22Rv1 (cell line): ENCODE measurements at regions not wholly inside any gene's neighbourhood (a gene's known extent, or its start where the extent isn't known, plus 50 kb on each side); places are given as distances from the start of the nearest gene placed in this dataset.

Experiments
- H3K27ac ChIP-seq: fragments of 450-650 bp; 2 replicates; pipeline ENCODE4 v1.5.1; 2017
- ZFX ChIP-seq: fragments of 450-650 bp; IDR thresholded peaks from 2 replicates; pipeline ENCODE4 v1.6.1; 2017; ENCODE audit warnings: antibody characterized with exemption, borderline replicate concordance
- TF ChIP-seq, protein P1 (sequence below): fragments of 450-650 bp; IDR thresholded peaks from 2 replicates; pipeline ENCODE4 v1.5.1; 2017; ENCODE audit warnings: mild to moderate bottlenecking

DNA sequence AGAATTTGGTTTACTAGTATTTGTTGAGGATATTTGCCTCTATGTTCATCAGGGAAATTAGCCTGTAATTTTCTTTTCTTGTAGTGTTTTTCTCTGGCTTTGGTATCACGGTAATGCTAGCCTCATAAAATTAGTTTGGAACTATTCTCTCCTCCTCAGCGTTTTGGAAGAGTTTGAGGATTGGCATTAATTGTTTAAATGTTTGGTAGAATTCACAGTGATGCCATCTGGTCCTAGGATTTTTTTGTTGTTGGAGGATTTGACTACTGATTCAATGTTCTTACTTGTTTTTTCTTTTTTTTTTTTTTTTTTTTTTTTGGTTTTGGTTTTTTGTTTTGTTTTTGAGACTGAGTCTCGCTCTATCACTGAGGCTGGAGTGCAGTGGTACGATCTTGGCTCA lies 156.2 kb upstream of the BTBD3 start:
- no peak for TF ChIP-seq ZFX
- TF ChIP-seq, protein P1, sequence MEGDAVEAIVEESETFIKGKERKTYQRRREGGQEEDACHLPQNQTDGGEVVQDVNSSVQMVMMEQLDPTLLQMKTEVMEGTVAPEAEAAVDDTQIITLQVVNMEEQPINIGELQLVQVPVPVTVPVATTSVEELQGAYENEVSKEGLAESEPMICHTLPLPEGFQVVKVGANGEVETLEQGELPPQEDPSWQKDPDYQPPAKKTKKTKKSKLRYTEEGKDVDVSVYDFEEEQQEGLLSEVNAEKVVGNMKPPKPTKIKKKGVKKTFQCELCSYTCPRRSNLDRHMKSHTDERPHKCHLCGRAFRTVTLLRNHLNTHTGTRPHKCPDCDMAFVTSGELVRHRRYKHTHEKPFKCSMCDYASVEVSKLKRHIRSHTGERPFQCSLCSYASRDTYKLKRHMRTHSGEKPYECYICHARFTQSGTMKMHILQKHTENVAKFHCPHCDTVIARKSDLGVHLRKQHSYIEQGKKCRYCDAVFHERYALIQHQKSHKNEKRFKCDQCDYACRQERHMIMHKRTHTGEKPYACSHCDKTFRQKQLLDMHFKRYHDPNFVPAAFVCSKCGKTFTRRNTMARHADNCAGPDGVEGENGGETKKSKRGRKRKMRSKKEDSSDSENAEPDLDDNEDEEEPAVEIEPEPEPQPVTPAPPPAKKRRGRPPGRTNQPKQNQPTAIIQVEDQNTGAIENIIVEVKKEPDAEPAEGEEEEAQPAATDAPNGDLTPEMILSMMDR, result no peak
- no peak overlapping the region for H3K27ac ChIP-seq

DNA sequence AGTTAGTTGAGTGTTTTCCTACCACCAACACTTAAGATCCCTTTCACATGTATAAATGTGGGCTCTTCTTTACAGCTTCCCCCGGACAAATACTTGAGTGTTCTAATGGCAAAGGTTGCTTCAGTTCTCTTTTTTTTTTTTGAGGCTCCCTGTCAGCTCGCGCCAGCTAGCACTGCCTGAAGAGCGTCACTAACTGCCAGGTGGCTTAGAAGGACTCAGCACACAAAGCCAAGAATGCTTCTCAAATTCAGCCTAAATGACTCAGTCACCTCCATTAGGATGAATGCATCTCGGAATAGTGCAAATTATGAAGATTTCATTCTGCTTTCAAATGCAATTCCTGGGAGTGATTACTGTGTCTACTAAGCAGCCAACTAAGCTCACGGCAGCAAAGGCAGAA lies 150.7 kb upstream of the BTBD3 start:
- TF ChIP-seq, protein P1, result no peak
- TF ChIP-seq ZFX, result no peak
- no peak overlapping the region for H3K27ac ChIP-seq

DNA sequence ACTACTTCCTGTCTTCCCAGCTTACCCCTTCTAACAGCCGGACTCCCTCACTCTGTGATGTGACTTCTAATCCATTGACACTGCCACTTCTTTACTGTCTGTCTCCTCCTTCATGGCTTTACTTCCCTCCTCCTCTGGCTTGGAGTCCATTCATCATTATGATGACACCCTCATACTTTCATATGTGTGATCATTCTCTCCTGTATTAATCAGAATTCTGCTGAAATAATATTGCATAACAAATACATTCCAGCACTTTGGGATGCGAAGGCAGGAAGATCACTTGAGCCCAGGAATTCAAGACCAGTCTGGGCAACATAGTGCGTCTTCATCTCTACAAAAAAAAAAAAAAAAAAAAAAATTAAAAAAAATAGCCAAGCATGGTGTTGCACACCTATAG lies 147.9 kb upstream of the BTBD3 start:
- H3K27ac ChIP-seq, result no peak overlapping the region
- no peak for TF ChIP-seq ZFX
- TF ChIP-seq, protein P1, result no peak

DNA sequence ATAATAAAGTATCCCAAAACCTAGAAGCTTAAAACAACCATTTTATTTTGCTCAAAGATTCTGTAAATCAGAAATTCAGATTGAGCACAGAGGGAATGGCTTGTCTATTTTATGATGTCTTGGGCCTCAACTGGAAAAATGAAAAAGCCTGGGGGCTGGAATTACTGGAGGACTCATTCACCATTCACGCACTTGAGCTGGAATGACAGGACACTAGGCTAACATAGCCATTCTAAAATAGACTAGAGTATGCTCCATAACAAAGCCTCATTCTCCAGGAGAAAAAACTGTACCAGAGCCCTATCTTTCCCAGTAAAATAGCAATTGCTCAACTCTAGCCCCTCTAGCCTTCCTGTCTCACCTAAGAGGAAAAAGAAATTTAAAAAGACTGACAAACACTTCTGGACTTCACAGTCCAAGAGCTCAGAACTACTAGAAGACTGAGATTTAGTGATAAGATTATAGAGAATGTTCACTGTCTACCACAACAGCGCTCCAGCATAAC lies 145.4 kb upstream of the BTBD3 start:
- TF ChIP-seq ZFX, result no peak
- TF ChIP-seq, protein P1, result no peak
- H3K27ac ChIP-seq, result no peak overlapping the region

DNA sequence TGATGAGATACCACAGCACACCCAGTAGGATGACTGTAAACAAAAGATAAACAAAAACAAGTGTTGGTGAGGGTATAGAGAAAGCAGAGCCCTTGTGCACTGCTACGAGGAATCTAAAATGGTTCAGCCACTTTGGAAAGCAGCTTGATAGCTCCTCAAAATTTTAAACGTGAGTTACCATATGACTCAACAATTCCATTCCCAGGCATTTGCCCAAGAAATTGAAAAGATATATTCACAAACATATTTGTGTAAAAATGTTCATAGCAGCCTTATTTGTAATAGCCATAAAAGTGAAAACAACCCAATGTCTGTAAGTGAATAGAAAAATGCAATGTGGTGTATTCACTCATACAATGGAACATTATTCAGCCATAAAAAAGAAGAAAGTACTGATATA lies 141.0 kb upstream of the BTBD3 start:
- no peak overlapping the region for H3K27ac ChIP-seq
- no peak for TF ChIP-seq ZFX
- TF ChIP-seq, protein P1, result no peak

DNA sequence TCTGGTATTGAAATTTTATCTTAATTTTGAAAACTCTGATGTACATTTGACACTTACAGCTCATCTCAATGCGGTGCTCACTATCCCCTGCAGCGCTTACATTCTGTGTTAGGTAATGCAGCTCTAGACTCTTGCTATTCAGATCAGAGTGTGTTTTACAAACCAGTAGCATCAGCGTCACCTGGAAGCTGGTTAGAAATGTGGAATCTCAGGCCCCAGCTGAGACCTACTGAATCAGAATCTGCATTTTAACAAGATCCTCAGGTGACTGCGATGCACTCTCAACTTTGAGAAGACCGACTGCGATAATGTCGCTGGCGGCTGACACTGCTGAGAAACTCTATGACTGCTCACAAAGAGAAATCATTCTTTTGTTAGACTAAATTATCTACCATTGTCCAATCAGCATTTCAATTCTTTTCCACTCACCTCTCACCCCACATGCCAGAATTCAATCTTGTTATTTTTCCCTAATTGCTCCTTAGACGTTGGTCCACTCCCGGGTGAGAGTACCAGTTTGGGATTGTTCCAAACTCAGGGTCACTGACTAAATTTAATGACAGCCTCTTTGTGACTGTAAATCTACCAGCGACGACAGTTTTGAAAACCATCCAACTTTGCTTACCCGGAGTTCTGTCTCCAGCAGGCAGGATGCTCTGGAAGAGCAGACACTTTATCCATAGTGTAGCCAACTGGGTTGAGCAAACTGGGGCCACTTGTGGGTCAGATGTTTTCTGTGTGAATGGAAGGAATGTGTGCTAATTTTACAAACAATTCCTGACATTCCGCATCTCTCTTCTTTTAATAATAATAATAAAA lies 140.1 kb upstream of the BTBD3 start:
- TF ChIP-seq ZFX, result no peak
- TF ChIP-seq, protein P1, result no peak
- H3K27ac ChIP-seq, result no peak overlapping the region

DNA sequence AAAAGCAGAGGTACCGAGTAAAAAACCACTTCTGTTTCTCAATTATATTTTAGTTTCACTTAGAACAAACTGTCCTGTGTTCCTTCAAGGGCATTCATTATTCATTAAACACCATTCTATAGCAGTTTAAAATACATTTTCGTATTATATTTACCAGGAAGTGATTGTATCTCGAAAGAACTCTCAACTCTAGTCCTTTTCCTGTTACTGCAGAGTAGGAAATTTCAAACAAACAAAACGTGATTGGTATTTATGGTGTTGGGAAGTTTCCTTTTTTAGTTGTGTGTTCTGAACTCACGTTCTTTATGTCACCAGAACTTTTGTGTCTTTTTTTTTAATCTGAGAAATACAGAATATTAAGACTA lies 139.5 kb upstream of the BTBD3 start:
- no peak overlapping the region for H3K27ac ChIP-seq
- TF ChIP-seq ZFX, result no peak
- TF ChIP-seq, protein P1, result no peak
